ENCODE measurements at regions not wholly inside any gene's neighbourhood (a gene's known extent, or its start where the extent isn't known, plus 50 kb on each side); places are given as distances from the start of the nearest gene placed in this dataset.

- Histone ChIP-seq H3K4me1 (replicated peaks in 1 of 4; ENCODE audit: control insufficient read depth in 3 of 4, insufficient read depth in 4 of 4, low read length in 3 of 4) (no peaks in the 10 kb centered on the region), H4K8ac (ENCODE audit: extremely low read depth, insufficient read depth, low read length) (no peak overlapping the region), H4K91ac (replicated peaks; ENCODE audit: insufficient read length, low read length) (no peak overlapping the region), H3K4me3 (ENCODE audit: extremely low read depth in 1 of 4, insufficient read depth in 2 of 4, low read depth in 3 of 4, low read length in 4 of 4) (no peak overlapping the region), H3K9me3 (ENCODE audit: insufficient read depth in 2 of 2, low read depth in 1 of 2, low read length in 1 of 2) (no peaks in the 10 kb centered on the region), H3K4ac (replicated peaks; ENCODE audit: insufficient read length, low read depth, low read length) (no peak overlapping the region), H3K27ac (ENCODE audit: low read depth, low read length) (no peak overlapping the region), H3K14ac (ENCODE audit: insufficient read length) (no peak overlapping the region), H4K5ac (ENCODE audit: insufficient read length, low read depth, low read length) (no peak overlapping the region), H3K23ac (ENCODE audit: insufficient read length) (no peak overlapping the region), H2AK5ac (ENCODE audit: low read depth, low read length) (no peak overlapping the region), H3K23me2 (ENCODE audit: low read depth, low read length) (no peaks in the 10 kb centered on the region), H3K36me3 (ENCODE audit: control insufficient read depth in 2 of 4, insufficient read depth in 4 of 4, low read length in 3 of 4) (no peaks in the 10 kb centered on the region), H2BK120ac (replicated peaks; ENCODE audit: low read depth, low read length) (no peak overlapping the region), H3K27me3 (replicated peaks in 1 of 4; ENCODE audit: control insufficient read depth in 3 of 4, extremely low read depth in 1 of 4, insufficient read depth in 3 of 4, low read length in 3 of 4) (no peaks in the 10 kb centered on the region), H3K79me2 (ENCODE audit: control insufficient read depth in 1 of 2, insufficient read depth in 2 of 2, low read length in 2 of 2) (no peaks in the 10 kb centered on the region), H3K56ac (replicated peaks; ENCODE audit: insufficient read length, low read depth, low read length) (no peak overlapping the region), H2BK5ac (ENCODE audit: low read depth, low read length) (no peak overlapping the region), H3K79me1 (ENCODE audit: low read depth, low read length) (no peaks in the 10 kb centered on the region), H3K9ac (replicated peaks in 1 of 4; ENCODE audit: extremely low read depth in 1 of 4, low read depth in 3 of 4, low read length in 3 of 4) (no peak overlapping the region), H2BK15ac (ENCODE audit: low read length) (no peak overlapping the region), H3K18ac (ENCODE audit: extremely low read depth, low read length) (no peak overlapping the region), H4K20me1 (replicated peaks in 1 of 2; ENCODE audit: control insufficient read depth in 1 of 2, insufficient read depth in 2 of 2, low read length in 2 of 2) (no peaks in the 10 kb centered on the region), H3K4me2 (ENCODE audit: insufficient read depth in 1 of 2, low read depth in 2 of 2, low read length in 2 of 2) (no peak overlapping the region), H2BK20ac (ENCODE audit: low read length) (no peak overlapping the region), H2BK12ac (ENCODE audit: low read depth, low read length) (no peak overlapping the region), H2AFZ (ENCODE audit: low read length) (no peak overlapping the region)
- POLR2A ChIA-PET (ENCODE audit: partially characterized antibody): no interaction called here
- FAIRE-seq: no peak
- no peak for DNase-seq (ENCODE audit: low read depth in 1 of 2, low spot score in 2 of 2)
- WGBS, 2 experiments (ENCODE audit: extremely low coverage in 1 of 2, insufficient coverage in 1 of 2, insufficient read length in 1 of 2, insufficient replicate concordance in 2 of 2, low coverage in 1 of 2, low lambda C conversion rate in 2 of 2, missing lambda C conversion rate in 1 of 2): 56% methylated on average over 1 of the region's 1 CpG; no CpG with 5 or more reads in 1 of the 2 experiments
- TF ChIP-seq YY1 (IDR thresholded peaks at IDR 0.05; ENCODE audit: low read depth, low read length) (no peak), CBX5 (IDR thresholded peaks at IDR 0.05; ENCODE audit: low read depth, low read length) (no peak), SP2 (IDR thresholded peaks at IDR 0.05; ENCODE audit: low read length) (no peak), MAX (IDR thresholded peaks at IDR 0.05) (no peak), RNF2 (IDR thresholded peaks at IDR 0.05; ENCODE audit: borderline replicate concordance, low read depth, low read length, missing control alignments, poor library complexity, severe bottlenecking) (no peak), CEBPB (IDR thresholded peaks at IDR 0.05; ENCODE audit: low read depth, low read length) (no peak), EP300 (IDR thresholded peaks at IDR 0.05; ENCODE audit: borderline replicate concordance in 1 of 2, low read depth in 2 of 2, low read length in 2 of 2) (no peak), POLR2AphosphoS5 (IDR thresholded peaks at IDR 0.05; ENCODE audit: low read depth, low read length) (no peak), ATF3 (IDR thresholded peaks at IDR 0.05; ENCODE audit: insufficient read depth, low read depth, low read length) (no peak)
- CTCF ChIA-PET (ENCODE audit: partially characterized antibody): no interaction called here
Measured at GRCh38 chr5:27996665-27997064, 958.3 kb upstream of the CDH9 start.

Data from H1 (cell line).